Lower leg skin (tissue), 3 donors: ENCODE measurements at regions not wholly inside any gene's neighbourhood (a gene's known extent, or its start where the extent isn't known, plus 50 kb on each side); places are given as distances from the start of the nearest gene placed in this dataset.

Experiments
- CTCF ChIP-seq, 3 donors: fragments of 450-650 bp; IDR thresholded peaks; one replicate each; pipeline ENCODE4 v1.5.1; 2016; ENCODE audit warnings: antibody characterized with exemption in 3 of 3, mild to moderate bottlenecking in 3 of 3, moderate library complexity in 2 of 3
- POLR2A ChIP-seq, 2 donors: fragments of 450-650 bp; IDR thresholded peaks; one replicate each; pipeline ENCODE4 v1.6.1; 2016 to 2017; ENCODE audit warnings: antibody characterized with exemption in 2 of 2, mild to moderate bottlenecking in 1 of 2, moderate library complexity in 1 of 2

DNA sequence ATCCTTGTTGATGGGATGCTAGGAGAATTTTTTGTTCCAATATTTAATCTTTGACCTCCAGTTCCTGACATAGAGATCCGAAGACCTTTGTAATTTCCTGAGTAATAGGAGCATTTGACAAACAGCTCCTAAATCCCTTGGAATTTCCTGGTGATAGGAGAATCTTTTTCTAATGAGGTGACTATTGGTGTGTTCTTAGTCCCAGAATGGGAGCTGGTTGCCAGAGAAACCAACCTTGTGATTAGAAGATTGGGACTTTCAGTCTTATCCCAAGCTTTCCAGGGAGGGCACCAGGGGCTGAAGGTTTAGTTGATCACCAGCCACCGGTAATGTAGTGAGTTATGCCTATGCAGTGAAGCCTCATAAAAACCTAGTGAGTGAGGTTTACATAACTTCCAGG, 170.9 kb downstream of the KDM5D start:
- TF ChIP-seq CTCF (IDR thresholded peaks at IDR 0.05) (no peak), POLR2A (IDR thresholded peaks at IDR 0.05) (no peak)
